Bronchial epithelial cell (primary cell): ENCODE measurements at regions not wholly inside any gene's neighbourhood (a gene's known extent, or its start where the extent isn't known, plus 50 kb on each side); places are given as distances from the start of the nearest gene placed in this dataset.

Experiments
- DNase-seq: peaks from one replicate; pipeline ENCODE4 v3.0.0-alpha.2; 2010; ENCODE audit warnings: low read depth
- FAIRE-seq: peaks from 2 replicates; lab custom pipeline; 2011; peaks lifted over from hg19 to GRCh38; lab: Jason Lieb, UNC
- H3K27me3 ChIP-seq: 2 replicates; pipeline ENCODE4 v1.5.1; 2011; ENCODE audit warnings: low read length; ENCODE audit not compliant: control insufficient read depth, insufficient read depth
- H3K36me3 ChIP-seq: 2 replicates; pipeline ENCODE4 v1.5.1; 2011; ENCODE audit warnings: low read length; ENCODE audit not compliant: control insufficient read depth, insufficient read depth
- H3K4me3 ChIP-seq: 2 replicates; pipeline ENCODE4 v1.5.1; 2011; ENCODE audit warnings: mild to moderate bottlenecking, low read depth, low read length, control low read depth
- TF ChIP-seq, protein P1 (sequence below): IDR thresholded peaks from 2 replicates; pipeline ENCODE4 v1.5.1; 2011; ENCODE audit warnings: mild to moderate bottlenecking, moderate library complexity, low read length, control low read depth, inconsistent platforms; ENCODE audit not compliant: insufficient read depth, severe bottlenecking

DNA sequence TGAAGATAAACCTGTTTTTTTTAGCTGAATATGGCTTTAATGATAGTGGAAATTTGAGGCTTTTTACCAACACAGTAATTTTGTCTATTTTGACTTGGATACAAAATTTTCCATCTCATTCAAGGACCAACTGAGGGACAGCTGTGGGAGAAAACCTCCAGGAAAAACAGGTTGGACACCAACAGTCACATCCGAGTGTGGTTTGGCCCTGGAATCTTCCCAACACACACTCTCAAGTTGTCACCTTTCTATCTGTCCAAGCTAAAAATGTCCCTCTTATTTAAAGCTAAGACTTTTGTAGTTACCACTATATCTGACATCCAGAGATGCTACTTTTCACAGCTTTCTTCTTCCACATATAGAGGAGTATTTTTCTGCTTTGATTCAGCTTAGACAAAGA is 404.9 kb downstream of the PCDH7 start:
- FAIRE-seq = no peak
- Histone ChIP-seq H3K36me3 (no peaks in the 10 kb centered on the region), H3K27me3 (no peaks in the 10 kb centered on the region), H3K4me3 (no peak overlapping the region)
- TF ChIP-seq, protein P1, sequence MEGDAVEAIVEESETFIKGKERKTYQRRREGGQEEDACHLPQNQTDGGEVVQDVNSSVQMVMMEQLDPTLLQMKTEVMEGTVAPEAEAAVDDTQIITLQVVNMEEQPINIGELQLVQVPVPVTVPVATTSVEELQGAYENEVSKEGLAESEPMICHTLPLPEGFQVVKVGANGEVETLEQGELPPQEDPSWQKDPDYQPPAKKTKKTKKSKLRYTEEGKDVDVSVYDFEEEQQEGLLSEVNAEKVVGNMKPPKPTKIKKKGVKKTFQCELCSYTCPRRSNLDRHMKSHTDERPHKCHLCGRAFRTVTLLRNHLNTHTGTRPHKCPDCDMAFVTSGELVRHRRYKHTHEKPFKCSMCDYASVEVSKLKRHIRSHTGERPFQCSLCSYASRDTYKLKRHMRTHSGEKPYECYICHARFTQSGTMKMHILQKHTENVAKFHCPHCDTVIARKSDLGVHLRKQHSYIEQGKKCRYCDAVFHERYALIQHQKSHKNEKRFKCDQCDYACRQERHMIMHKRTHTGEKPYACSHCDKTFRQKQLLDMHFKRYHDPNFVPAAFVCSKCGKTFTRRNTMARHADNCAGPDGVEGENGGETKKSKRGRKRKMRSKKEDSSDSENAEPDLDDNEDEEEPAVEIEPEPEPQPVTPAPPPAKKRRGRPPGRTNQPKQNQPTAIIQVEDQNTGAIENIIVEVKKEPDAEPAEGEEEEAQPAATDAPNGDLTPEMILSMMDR = no peak
- DNase-seq = no peak

- Histone ChIP-seq H3K36me3 (no peaks in the 10 kb centered on the region), H3K4me3 (no peak overlapping the region), H3K27me3 (no peaks in the 10 kb centered on the region)
- no peak for FAIRE-seq
- TF ChIP-seq, protein P1 = no peak
- DNase-seq = no peak
Measured at GRCh38 chr4:31125496-31125895, 405.3 kb downstream of the PCDH7 start.

DNA sequence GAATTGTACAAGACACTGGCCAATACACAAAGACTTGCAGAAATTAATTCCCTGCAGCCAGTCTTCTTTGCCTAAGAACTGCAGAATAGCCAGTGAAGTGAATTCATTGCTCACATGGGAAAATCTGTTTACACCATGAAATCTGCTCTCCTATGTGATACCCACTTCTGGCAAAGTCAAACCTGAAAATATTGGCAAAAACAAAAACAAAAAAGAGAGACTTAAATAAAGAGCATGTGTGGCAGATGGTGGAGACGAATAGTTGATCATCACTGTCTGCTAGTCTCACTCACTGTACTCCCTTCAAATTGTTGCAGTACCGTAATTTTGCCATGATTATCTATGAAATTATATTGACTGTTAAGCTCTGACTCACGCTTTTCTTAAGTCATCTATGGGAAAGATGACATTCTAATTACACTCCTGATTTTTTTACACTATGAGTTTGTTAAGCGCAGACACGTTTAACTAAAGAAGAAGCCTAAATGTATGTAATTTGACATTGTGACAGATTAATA is 406.8 kb downstream of the PCDH7 start:
- Histone ChIP-seq H3K27me3 (no peaks in the 10 kb centered on the region), H3K4me3 (no peak overlapping the region), H3K36me3 (no peaks in the 10 kb centered on the region)
- no peak for DNase-seq
- FAIRE-seq = no peak
- TF ChIP-seq, protein P1 = no peak

- Histone ChIP-seq H3K27me3 (no peaks in the 10 kb centered on the region), H3K36me3 (no peaks in the 10 kb centered on the region), H3K4me3 (no peak overlapping the region)
- TF ChIP-seq, protein P1 = no peak
- no peak for FAIRE-seq
- no peak for DNase-seq
Measured at GRCh38 chr4:31130930-31131329, 410.8 kb downstream of the PCDH7 start.

DNA sequence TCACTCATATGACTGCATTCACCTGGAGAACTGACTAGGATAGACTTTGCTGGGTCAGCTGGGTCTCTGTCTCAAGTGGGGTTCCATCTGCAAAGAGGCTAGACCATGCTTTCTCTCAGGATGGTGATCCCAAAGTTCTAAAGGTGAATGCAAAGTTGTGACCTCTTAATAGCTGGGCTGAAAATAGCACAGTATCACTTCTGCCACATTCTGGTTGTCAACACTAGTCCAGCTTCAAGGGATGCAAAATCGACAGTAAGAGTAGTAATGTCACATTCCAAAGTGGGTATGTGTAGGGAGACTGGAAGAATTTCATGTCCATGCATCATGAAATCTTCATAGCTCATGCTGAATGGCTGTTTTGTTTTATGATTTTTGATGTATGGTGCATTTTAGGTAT is 414.6 kb downstream of the PCDH7 start:
- no peaks in the 10 kb centered on the region for H3K36me3 ChIP-seq
- no peak for FAIRE-seq
- no peak for DNase-seq
- TF ChIP-seq, protein P1 = no peak
- H3K4me3 ChIP-seq = no peak overlapping the region
- H3K27me3 ChIP-seq = no peaks in the 10 kb centered on the region

DNA sequence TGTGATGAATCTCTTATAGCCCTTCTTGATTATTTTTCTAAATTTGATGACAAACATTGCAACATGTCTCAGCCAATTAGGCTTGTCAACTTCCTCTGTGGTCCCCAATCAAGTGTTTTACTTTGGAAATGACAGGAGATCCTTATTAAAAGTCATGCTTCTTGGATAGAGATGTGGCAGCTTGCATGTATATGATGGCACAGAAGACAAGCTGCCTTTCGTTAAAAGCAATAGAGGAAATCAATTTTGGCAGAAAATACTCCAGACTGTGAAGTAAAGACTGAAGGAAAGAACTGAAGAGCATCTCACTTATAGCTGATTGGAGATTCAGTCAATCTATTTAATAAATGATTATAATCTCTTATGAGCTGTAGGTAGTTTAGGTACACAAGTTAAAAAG is 419.6 kb downstream of the PCDH7 start:
- DNase-seq = no peak
- TF ChIP-seq, protein P1 = no peak
- Histone ChIP-seq H3K4me3 (no peak overlapping the region), H3K36me3 (no peaks in the 10 kb centered on the region), H3K27me3 (no peaks in the 10 kb centered on the region)
- no peak for FAIRE-seq
